Smooth muscle cell (in vitro differentiated cells): ENCODE measurements at regions not wholly inside any gene's neighbourhood (a gene's known extent, or its start where the extent isn't known, plus 50 kb on each side); places are given as distances from the start of the nearest gene placed in this dataset.

Experiments used
- DNase-seq: peaks from one replicate; lab custom pipeline; 2025; ENCODE audit not compliant: unreplicated experiment; lab: John Stamatoyannopoulos, UW
- H2AFZ ChIP-seq: fragments of 200-600 bp; sonication (generic); 2 replicates; pipeline ENCODE4 v1.6.0; 2016; ENCODE audit warnings: antibody characterized with exemption, low read depth, mild to moderate bottlenecking
- H3F3A ChIP-seq: fragments of 200-600 bp; sonication (generic); 2 replicates; pipeline ENCODE4 v1.6.0; 2017; ENCODE audit warnings: antibody characterized with exemption, low read depth
- H3K27ac ChIP-seq: fragments of 200-600 bp; sonication (generic); 2 replicates; pipeline ENCODE4 v1.5.1; 2016; ENCODE audit warnings: low read depth, mild to moderate bottlenecking
- H3K27me3 ChIP-seq: fragments of 200-600 bp; sonication (generic); 2 replicates; pipeline ENCODE4 v1.6.1; 2016; ENCODE audit warnings: low read depth, mild to moderate bottlenecking
- H3K36me3 ChIP-seq: fragments of 200-600 bp; sonication (generic); 2 replicates; pipeline ENCODE4 v1.5.1; 2016; ENCODE audit warnings: low read depth
- H3K4me1 ChIP-seq: fragments of 200-600 bp; sonication (generic); 2 replicates; pipeline ENCODE4 v1.5.1; 2016; ENCODE audit warnings: low read depth
- H3K4me2 ChIP-seq: fragments of 200-600 bp; sonication (generic); 2 replicates; pipeline ENCODE4 v1.6.0; 2016; ENCODE audit warnings: mild to moderate bottlenecking
- H3K4me3 ChIP-seq: fragments of 200-600 bp; sonication (generic); 2 replicates; pipeline ENCODE4 v1.5.1; 2016; ENCODE audit warnings: mild to moderate bottlenecking
- H3K79me2 ChIP-seq: fragments of 200-600 bp; sonication (generic); 2 replicates; pipeline ENCODE4 v1.6.0; 2016; ENCODE audit warnings: low read depth, mild to moderate bottlenecking
- H3K9ac ChIP-seq: fragments of 200-600 bp; sonication (generic); 2 replicates; pipeline ENCODE4 v1.6.0; 2016; ENCODE audit warnings: low read depth
- H3K9me3 ChIP-seq: fragments of 200-600 bp; sonication (generic); replicated peaks from 2 replicates; pipeline ENCODE4 v1.5.1; 2016; ENCODE audit warnings: low read depth
- H4K20me1 ChIP-seq: fragments of 200-600 bp; sonication (generic); 2 replicates; pipeline ENCODE4 v1.6.0; 2016; ENCODE audit warnings: low read depth
- CTCF ChIP-seq: fragments of 200-600 bp; sonication (generic); IDR thresholded peaks from 2 replicates; pipeline ENCODE4 v1.5.1; 2017; ENCODE audit warnings: borderline replicate concordance, mild to moderate bottlenecking, antibody characterized with exemption; ENCODE audit not compliant: insufficient read depth, poor library complexity, severe bottlenecking
- WGBS: methylation state at CpG from one replicate; pipeline ENCODE4 v1.1.7; 2016; ENCODE audit warnings: low lambda C conversion rate; 5-methylcytosine and 5-hydroxymethylcytosine counted together

- no peaks in the 10 kb centered on the region for H3K36me3 ChIP-seq
- no peak overlapping the region for H2AFZ ChIP-seq
- H3K79me2 ChIP-seq: no peaks in the 10 kb centered on the region
- H4K20me1 ChIP-seq: no peaks in the 10 kb centered on the region
- H3K4me3 ChIP-seq: no peak overlapping the region
- H3K9ac ChIP-seq: no peak overlapping the region
- no peaks in the 10 kb centered on the region for H3K27me3 ChIP-seq
- no peak for TF ChIP-seq CTCF
- no peaks in the 10 kb centered on the region for H3K9me3 ChIP-seq
- H3K4me2 ChIP-seq: no peak overlapping the region
- H3F3A ChIP-seq: no peaks in the 10 kb centered on the region
- no peaks in the 10 kb centered on the region for H3K4me1 ChIP-seq
- no peak for DNase-seq
- no peak overlapping the region for H3K27ac ChIP-seq
- 86% methylated on average over 3 of the region's 3 CpGs for WGBS
Measured at GRCh38 chr9:11546231-11546630, 933.4 kb upstream of the PTPRD start.

GRCh38 chr9:11549311-11549794, 936.6 kb upstream of the PTPRD start:
- no peaks in the 10 kb centered on the region for H3K9me3 ChIP-seq
- H3K4me3 ChIP-seq: no peak overlapping the region
- H3K79me2 ChIP-seq: no peaks in the 10 kb centered on the region
- no peaks in the 10 kb centered on the region for H3K27me3 ChIP-seq
- H3K36me3 ChIP-seq: no peaks in the 10 kb centered on the region
- H3K4me1 ChIP-seq: no peaks in the 10 kb centered on the region
- no peak for TF ChIP-seq CTCF
- 96% methylated on average over 7 of the region's 7 CpGs for WGBS
- no peak overlapping the region for H3K27ac ChIP-seq
- no peak for DNase-seq
- H3F3A ChIP-seq: no peaks in the 10 kb centered on the region
- H4K20me1 ChIP-seq: no peaks in the 10 kb centered on the region
- H2AFZ ChIP-seq: no peak overlapping the region
- H3K9ac ChIP-seq: no peak overlapping the region
- no peak overlapping the region for H3K4me2 ChIP-seq

- Histone ChIP-seq H3K4me3 (no peak overlapping the region), H4K20me1 (no peaks in the 10 kb centered on the region), H3K9ac (no peak overlapping the region), H3K27me3 (no peaks in the 10 kb centered on the region), H3K9me3 (no peaks in the 10 kb centered on the region), H2AFZ (no peak overlapping the region), H3F3A (no peaks in the 10 kb centered on the region), H3K79me2 (no peaks in the 10 kb centered on the region), H3K36me3 (no peaks in the 10 kb centered on the region), H3K27ac (no peak overlapping the region), H3K4me2 (no peak overlapping the region), H3K4me1 (no peaks in the 10 kb centered on the region)
- no peak for TF ChIP-seq CTCF
- DNase-seq: no peak
Measured at GRCh38 chr9:11551106-11551505, 938.3 kb upstream of the PTPRD start.

- WGBS: 86% methylated on average over 2 of the region's 2 CpGs
- H3F3A ChIP-seq: no peaks in the 10 kb centered on the region
Measured at GRCh38 chr9:11558043-11558442, 945.2 kb upstream of the PTPRD start.

More at GRCh38 chr9:11558043-11558442, 945.2 kb upstream of the PTPRD start:
- no peak overlapping the region for H3K4me2 ChIP-seq
- H3K4me3 ChIP-seq: no peak overlapping the region
- TF ChIP-seq CTCF: no peak
- DNase-seq: no peak
- no peak overlapping the region for H3K27ac ChIP-seq
- H3K4me1 ChIP-seq: no peaks in the 10 kb centered on the region
- no peaks in the 10 kb centered on the region for H3K27me3 ChIP-seq
- no peaks in the 10 kb centered on the region for H3K9me3 ChIP-seq
- no peaks in the 10 kb centered on the region for H3K79me2 ChIP-seq
- no peaks in the 10 kb centered on the region for H4K20me1 ChIP-seq
- H2AFZ ChIP-seq: no peak overlapping the region
- H3K9ac ChIP-seq: no peak overlapping the region
- no peaks in the 10 kb centered on the region for H3K36me3 ChIP-seq
